Heart left ventricle (tissue), 16 donors: ENCODE measurements at regions not wholly inside any gene's neighbourhood (a gene's known extent, or its start where the extent isn't known, plus 50 kb on each side); places are given as distances from the start of the nearest gene placed in this dataset.
"Not testable (repeated sequence)": the region's sequence is repeated elsewhere in the genome, so short reads cannot be mapped to it uniquely, and the experiment has no call there.

Experiments
- ATAC-seq, 4 donors: fragments of 200-7000 bp; cut with Tn5 transposase; one replicate each; pipeline ENCODE4 v1.9.1; 2020 to 2022; ENCODE audit warnings: moderate library complexity in 4 of 4, mild to moderate bottlenecking in 3 of 4, moderate number of reproducible peaks in 1 of 4
- DNase-seq, 5 donors: peaks; one replicate each; pipeline ENCODE4 v3.0.0-alpha.2; 2020
- H3K27ac ChIP-seq, 12 donors: fragments of 200-600 bp; sonication (generic) in 4 of 12; one replicate each; pipeline versions ENCODE4 v1.5.0 to v1.8.0; 2016 to 2022; ENCODE audit warnings: mild to moderate bottlenecking in 2 of 12
- H3K27me3 ChIP-seq, 9 donors: fragments of 200-600 bp; sonication (generic) in 2 of 9; one replicate each; pipeline versions ENCODE4 v1.5.1 to v1.8.0; 2016 to 2022; ENCODE audit warnings: mild to moderate bottlenecking in 3 of 9
- H3K36me3 ChIP-seq, 9 donors: fragments of 200-600 bp; sonication (generic) in 2 of 9; one replicate each; pipeline versions ENCODE4 v1.5.0 to v1.8.0; 2018 to 2022; ENCODE audit warnings: mild to moderate bottlenecking in 2 of 9
- H3K4me1 ChIP-seq, 12 donors: fragments of 200-600 bp; sonication (generic) in 4 of 12; one replicate each; pipeline versions ENCODE4 v1.5.0 to v1.8.0; 2016 to 2022; ENCODE audit warnings: mild to moderate bottlenecking in 3 of 12
- H3K4me3 ChIP-seq, 12 donors: fragments of 200-600 bp; sonication (generic) in 4 of 12; one replicate each; pipeline versions ENCODE4 v1.5.0 to v1.8.0; 2017 to 2022; ENCODE audit warnings: mild to moderate bottlenecking in 9 of 12, moderate library complexity in 4 of 12
- H3K9me3 ChIP-seq, 12 donors: fragments of 200-600 bp; sonication (generic) in 4 of 12; one replicate each; pipeline versions ENCODE4 v1.5.0 to v1.8.0; 2016 to 2022; ENCODE audit warnings: mild to moderate bottlenecking in 1 of 12
- CTCF ChIP-seq, 12 donors: fragments of 200-600 bp; sonication (generic) in 4 of 12; IDR thresholded peaks; one replicate each; pipeline versions ENCODE4 v1.5.0 to v1.8.0; 2018 to 2022; ENCODE audit warnings: antibody characterized with exemption in 12 of 12, mild to moderate bottlenecking in 5 of 12
- POLR2A ChIP-seq, 2 donors: fragments of 450-650 bp; IDR thresholded peaks; one replicate each; pipeline ENCODE4 v1.6.1; 2017; ENCODE audit warnings: antibody characterized with exemption in 2 of 2, mild to moderate bottlenecking in 2 of 2, moderate library complexity in 2 of 2
- WGBS, 4 donors: extraction: QIAGEN DNeasy Blood & Tissue Kit in 2 of 4; methylation state at CpG; one replicate each; pipeline versions ENCODE4 v1.1.5 to v1.1.7; 2013 to 2018; 5-methylcytosine and 5-hydroxymethylcytosine counted together
- intact Hi-C, 10 donors: fragments of 100-400 bp; cut with DNase I; formaldehyde crosslinking; loops; one replicate each; pipeline versions ENCODE4 v1.11.1 to v1.14.2; 2022
- donor health status: ischemic (EF 13 %, LVEDD 7.1; RV severe dilation, severe dysfunction).
- donor health status: healthy with polysubstance abuse.
- donor health status: DM: no; HTN: yes; CAD: no.
- donor health status: DM: no; HTN: no; CAD: no.
- donor health status: ischemic (EF 25% LVEDD 6.9; RV normal size, moderate dysfunction).
- donor health status: ischemic (EF 25% LVEDD 5.7; RV mildly dilated, moderate dysfunction).
- donor health status: healthy.
- donor health status: DM: yes; HTN: yes; CAD: no.
- donor health status: ischemic (EF 35%, LVEDD 5.7; RV mildly dilated, moderate dysfunction).
- donor health status: nonischemic (EF 11% LVEDD 7.7; RV severe dilation, severe dysfunction).
- donor health status: DM: yes; HTN: yes; CAD: no.
- donor health status: PGD.
- donor health status: ischemic (EF 29% LVEDD 5.4; RV normal size, mild dysfunction).
- donor health status: nonischemic (EF 23%, LVEDD 6.1; RV moderate dilation, normal function).

GRCh38 chrX:113192418-113192817, 351.8 kb upstream of the AMOT start:
- no peaks in the 10 kb centered on the region for H3K27me3 ChIP-seq
- DNase-seq (no peak), ATAC-seq (no peak)
- H3K4me3 ChIP-seq, result no peak overlapping the region
- no peaks in the 10 kb centered on the region for H3K36me3 ChIP-seq
- H3K9me3 ChIP-seq, result peaks cover 0 to 20% (median 0%) of the 10 kb centered on the region in 12 donors
- no peaks in the 10 kb centered on the region for H3K4me1 ChIP-seq
- no peak overlapping the region for H3K27ac ChIP-seq
- TF ChIP-seq POLR2A (IDR thresholded peaks at IDR 0.05) (no peak), CTCF (IDR thresholded peaks at IDR 0.05) (no peak)
- intact Hi-C loops, result no loop called here

GRCh38 chrX:113157496-113157895, 316.9 kb upstream of the AMOT start:
- WGBS, 4 donors, result 76 to 90% (median 86%) methylated on average over 8 of the region's 8 CpGs
- DNase-seq, result no peak
- H3K27ac ChIP-seq, result no peak overlapping the region
- peaks cover 0 to 12% (median 0%) of the 10 kb centered on the region in 12 donors for H3K9me3 ChIP-seq
- no peak for TF ChIP-seq CTCF (IDR thresholded peaks at IDR 0.05)
- no peak for TF ChIP-seq POLR2A (IDR thresholded peaks at IDR 0.05)
- H3K4me1 ChIP-seq, result no peaks in the 10 kb centered on the region
- no peak for ATAC-seq
- H3K36me3 ChIP-seq, result no peaks in the 10 kb centered on the region
- no peak overlapping the region for H3K4me3 ChIP-seq
- H3K27me3 ChIP-seq, result no peaks in the 10 kb centered on the region
- intact Hi-C loops, result no loop called here

DNA sequence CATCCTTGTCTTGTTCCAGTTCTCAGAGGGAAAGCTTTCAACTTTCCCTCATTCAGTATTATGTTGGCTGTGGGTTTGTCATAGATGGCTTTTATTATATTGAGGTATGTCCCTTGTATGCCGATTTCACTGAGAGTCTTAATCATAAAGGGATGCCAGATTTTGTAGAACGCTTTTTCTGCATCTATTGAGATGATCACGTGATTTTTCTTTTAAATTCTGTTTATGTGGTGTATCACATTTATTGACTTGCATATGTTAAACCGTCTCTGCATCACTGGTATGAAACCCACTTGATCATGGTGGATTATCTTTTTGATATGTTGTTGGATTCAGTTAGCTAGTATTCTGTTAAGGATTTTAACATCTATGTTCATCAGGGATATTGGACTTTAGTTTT, 313.7 kb upstream of the AMOT start:
- ATAC-seq, H3K4me1 ChIP-seq, H3K27me3 ChIP-seq, H3K36me3 ChIP-seq, H3K4me3 ChIP-seq, intact Hi-C loops, H3K27ac ChIP-seq, DNase-seq: not testable (repeated sequence)
- 74 to 85% (median 80%) methylated on average over 4 of the region's 4 CpGs for WGBS, 4 donors
- peaks cover 0 to 12% (median 0%) of the 10 kb centered on the region in 12 donors for H3K9me3 ChIP-seq

GRCh38 chrX:113136836-113137235, 296.2 kb upstream of the AMOT start:
- no peak overlapping the region for H3K27ac ChIP-seq
- H3K36me3 ChIP-seq, result no peaks in the 10 kb centered on the region
- peaks cover 0 to 12% (median 0%) of the 10 kb centered on the region in 9 donors for H3K27me3 ChIP-seq
- H3K4me1 ChIP-seq, result no peaks in the 10 kb centered on the region
- ATAC-seq (no peak), DNase-seq (no peak)
- no peaks in the 10 kb centered on the region for H3K9me3 ChIP-seq
- TF ChIP-seq POLR2A (IDR thresholded peaks at IDR 0.05) (no peak), CTCF (IDR thresholded peaks at IDR 0.05) (no peak)
- no peak overlapping the region for H3K4me3 ChIP-seq
- 44 to 76% (median 68%) methylated on average over 1 of the region's 1 CpG for WGBS, 4 donors
- intact Hi-C loops, result no loop called here

GRCh38 chrX:113133316-113133715, 292.7 kb upstream of the AMOT start:
- DNase-seq (no peak), ATAC-seq (no peak)
- 49 to 66% (median 61%) methylated on average over 1 of the region's 1 CpG for WGBS, 4 donors
- no peaks in the 10 kb centered on the region for H3K9me3 ChIP-seq
- H3K36me3 ChIP-seq, result no peaks in the 10 kb centered on the region
- intact Hi-C loops, result no loop called here
- H3K27me3 ChIP-seq, result peaks cover 0 to 12% (median 0%) of the 10 kb centered on the region in 9 donors
- no peak for TF ChIP-seq CTCF (IDR thresholded peaks at IDR 0.05)
- TF ChIP-seq POLR2A (IDR thresholded peaks at IDR 0.05), result no peak
- H3K4me1 ChIP-seq, result no peaks in the 10 kb centered on the region
- no peak overlapping the region for H3K27ac ChIP-seq
- no peak overlapping the region for H3K4me3 ChIP-seq
